ENCODE measurements at regions not wholly inside any gene's neighbourhood (a gene's known extent, or its start where the extent isn't known, plus 50 kb on each side); places are given as distances from the start of the nearest gene placed in this dataset.

DNA sequence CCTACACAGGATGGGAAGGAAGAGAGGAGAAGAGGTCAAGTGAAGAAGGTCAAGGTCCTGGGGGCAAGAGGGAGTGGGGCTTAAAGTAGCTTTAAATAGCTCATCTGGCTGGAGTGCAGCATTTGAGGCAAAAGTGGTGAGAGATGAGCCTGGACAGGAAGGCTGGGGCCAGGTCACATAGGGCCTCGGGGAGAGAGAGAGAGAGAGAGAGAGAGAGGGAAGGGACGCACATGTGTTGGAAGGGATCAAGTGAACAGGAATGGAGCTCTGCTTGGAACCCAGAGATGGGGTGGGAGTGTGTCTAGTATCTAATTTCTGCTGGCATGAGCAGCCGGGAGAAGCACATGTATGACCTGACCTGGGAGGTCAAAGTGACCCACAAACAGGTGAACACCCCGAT is 407.5 kb downstream of the MED13L start (continued):
- TF ChIP-seq ETV5 (CRISPR knock-in tag; IDR thresholded peaks at IDR 0.05; ENCODE audit: low read depth) (no peak), IRF2 (CRISPR knock-in tag; IDR thresholded peaks at IDR 0.05) (no peak), ZNF274 (IDR thresholded peaks at IDR 0.05; ENCODE audit: borderline replicate concordance, low read depth, low read length) (no peak), ZSCAN29 (IDR thresholded peaks at IDR 0.05) (no peak), SMARCE1 (IDR thresholded peaks at IDR 0.05) (no peak), ZNF75A (CRISPR knock-in tag; IDR thresholded peaks at IDR 0.05) (no peak), HDAC2 (IDR thresholded peaks at IDR 0.05) (no peak), HDAC3 (IDR thresholded peaks at IDR 0.05; ENCODE audit: borderline replicate concordance, partially characterized antibody) (no peak)
- TF ChIP-seq, protein P1, sequence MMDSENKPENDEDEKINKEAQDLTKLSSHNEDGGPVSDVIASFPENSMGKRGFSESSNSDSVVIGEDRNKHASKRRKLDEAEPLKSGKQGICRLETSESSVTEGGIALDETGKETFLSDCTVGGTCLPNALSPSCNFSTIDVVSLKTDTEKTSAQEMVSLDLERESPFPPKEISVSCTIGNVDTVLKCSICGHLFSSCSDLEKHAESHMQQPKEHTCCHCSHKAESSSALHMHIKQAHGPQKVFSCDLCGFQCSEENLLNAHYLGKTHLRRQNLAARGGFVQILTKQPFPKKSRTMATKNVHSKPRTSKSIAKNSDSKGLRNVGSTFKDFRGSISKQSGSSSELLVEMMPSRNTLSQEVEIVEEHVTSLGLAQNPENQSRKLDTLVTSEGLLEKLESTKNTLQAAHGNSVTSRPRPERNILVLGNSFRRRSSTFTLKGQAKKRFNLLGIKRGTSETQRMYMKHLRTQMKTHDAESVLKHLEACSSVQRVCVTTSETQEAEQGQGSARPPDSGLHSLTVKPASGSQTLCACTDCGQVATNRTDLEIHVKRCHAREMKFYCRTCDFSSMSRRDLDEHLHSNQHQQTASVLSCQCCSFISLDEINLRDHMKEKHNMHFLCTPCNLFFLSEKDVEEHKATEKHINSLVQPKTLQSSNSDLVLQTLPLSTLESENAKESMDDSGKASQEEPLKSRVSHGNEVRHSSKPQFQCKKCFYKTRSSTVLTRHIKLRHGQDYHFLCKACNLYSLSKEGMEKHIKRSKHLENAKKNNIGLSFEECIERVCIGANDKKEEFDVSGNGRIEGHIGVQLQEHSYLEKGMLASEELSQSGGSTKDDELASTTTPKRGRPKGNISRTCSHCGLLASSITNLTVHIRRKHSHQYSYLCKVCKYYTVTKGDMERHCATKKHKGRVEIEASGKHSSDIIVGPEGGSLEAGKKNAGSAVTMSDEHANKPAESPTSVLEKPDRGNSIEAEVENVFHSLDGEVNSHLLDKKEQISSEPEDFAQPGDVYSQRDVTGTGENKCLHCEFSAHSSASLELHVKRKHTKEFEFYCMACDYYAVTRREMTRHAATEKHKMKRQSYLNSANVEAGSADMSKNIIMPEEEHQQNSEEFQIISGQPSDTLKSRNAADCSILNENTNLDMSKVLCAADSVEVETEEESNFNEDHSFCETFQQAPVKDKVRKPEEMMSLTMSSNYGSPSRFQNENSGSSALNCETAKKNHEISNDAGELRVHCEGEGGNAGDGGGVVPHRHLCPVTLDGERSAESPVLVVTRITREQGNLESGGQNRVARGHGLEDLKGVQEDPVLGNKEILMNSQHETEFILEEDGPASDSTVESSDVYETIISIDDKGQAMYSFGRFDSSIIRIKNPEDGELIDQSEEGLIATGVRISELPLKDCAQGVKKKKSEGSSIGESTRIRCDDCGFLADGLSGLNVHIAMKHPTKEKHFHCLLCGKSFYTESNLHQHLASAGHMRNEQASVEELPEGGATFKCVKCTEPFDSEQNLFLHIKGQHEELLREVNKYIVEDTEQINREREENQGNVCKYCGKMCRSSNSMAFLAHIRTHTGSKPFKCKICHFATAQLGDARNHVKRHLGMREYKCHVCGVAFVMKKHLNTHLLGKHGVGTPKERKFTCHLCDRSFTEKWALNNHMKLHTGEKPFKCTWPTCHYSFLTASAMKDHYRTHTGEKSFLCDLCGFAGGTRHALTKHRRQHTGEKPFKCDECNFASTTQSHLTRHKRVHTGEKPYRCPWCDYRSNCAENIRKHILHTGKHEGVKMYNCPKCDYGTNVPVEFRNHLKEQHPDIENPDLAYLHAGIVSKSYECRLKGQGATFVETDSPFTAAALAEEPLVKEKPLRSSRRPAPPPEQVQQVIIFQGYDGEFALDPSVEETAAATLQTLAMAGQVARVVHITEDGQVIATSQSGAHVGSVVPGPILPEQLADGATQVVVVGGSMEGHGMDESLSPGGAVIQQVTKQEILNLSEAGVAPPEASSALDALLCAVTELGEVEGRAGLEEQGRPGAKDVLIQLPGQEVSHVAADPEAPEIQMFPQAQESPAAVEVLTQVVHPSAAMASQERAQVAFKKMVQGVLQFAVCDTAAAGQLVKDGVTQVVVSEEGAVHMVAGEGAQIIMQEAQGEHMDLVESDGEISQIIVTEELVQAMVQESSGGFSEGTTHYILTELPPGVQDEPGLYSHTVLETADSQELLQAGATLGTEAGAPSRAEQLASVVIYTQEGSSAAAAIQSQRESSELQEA (IDR thresholded peaks at IDR 0.05; ENCODE audit: low read depth) = no peak
- TF ChIP-seq, protein P2, sequence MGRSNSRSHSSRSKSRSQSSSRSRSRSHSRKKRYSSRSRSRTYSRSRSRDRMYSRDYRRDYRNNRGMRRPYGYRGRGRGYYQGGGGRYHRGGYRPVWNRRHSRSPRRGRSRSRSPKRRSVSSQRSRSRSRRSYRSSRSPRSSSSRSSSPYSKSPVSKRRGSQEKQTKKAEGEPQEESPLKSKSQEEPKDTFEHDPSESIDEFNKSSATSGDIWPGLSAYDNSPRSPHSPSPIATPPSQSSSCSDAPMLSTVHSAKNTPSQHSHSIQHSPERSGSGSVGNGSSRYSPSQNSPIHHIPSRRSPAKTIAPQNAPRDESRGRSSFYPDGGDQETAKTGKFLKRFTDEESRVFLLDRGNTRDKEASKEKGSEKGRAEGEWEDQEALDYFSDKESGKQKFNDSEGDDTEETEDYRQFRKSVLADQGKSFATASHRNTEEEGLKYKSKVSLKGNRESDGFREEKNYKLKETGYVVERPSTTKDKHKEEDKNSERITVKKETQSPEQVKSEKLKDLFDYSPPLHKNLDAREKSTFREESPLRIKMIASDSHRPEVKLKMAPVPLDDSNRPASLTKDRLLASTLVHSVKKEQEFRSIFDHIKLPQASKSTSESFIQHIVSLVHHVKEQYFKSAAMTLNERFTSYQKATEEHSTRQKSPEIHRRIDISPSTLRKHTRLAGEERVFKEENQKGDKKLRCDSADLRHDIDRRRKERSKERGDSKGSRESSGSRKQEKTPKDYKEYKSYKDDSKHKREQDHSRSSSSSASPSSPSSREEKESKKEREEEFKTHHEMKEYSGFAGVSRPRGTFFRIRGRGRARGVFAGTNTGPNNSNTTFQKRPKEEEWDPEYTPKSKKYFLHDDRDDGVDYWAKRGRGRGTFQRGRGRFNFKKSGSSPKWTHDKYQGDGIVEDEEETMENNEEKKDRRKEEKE (IDR thresholded peaks at IDR 0.05; ENCODE audit: borderline replicate concordance in 1 of 2, control insufficient read depth in 1 of 2, low read depth in 2 of 2, low read length in 1 of 2) = no peak

Measured in K562 (cell line).